ENCODE measurements at regions not wholly inside any gene's neighbourhood (a gene's known extent, or its start where the extent isn't known, plus 50 kb on each side); places are given as distances from the start of the nearest gene placed in this dataset.

GRCh38 chr1:63074321-63074720, 248.0 kb upstream of the FOXD3 start:
- no peak overlapping the region for H3K4me3 Mint-ChIP-seq
- DNase-seq: no peak
- no peaks in the 10 kb centered on the region for H3K36me3 Mint-ChIP-seq (ENCODE audit: low read depth)

DNA sequence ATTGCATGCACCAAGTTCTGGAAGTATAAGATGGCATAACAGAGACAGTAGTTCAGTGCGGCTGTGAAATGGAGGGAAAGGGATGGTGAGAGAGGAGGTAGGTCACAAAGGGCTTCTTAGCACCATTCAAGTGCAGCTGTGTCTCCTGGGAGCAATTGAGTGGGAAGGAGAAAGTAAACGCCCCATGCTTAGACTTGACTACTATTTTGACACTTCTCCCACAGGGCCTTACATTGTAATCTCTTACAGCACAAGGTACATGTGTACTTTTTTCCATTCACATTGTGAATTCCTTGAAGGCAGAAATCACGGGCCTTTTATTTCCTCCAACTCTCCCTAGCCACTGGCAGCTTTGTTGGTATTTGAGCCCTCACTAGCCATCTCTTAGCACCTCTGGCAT, 239.6 kb upstream of the FOXD3 start:
- Mint-ChIP-seq H3K27me3 (no peaks in the 10 kb centered on the region), H3K9me3 (no peaks in the 10 kb centered on the region), H3K4me1 (no peaks in the 10 kb centered on the region), H3K27ac (no peak overlapping the region), H3K36me3 (ENCODE audit: low read depth) (no peaks in the 10 kb centered on the region), H3K4me3 (no peak overlapping the region)
- intact Hi-C loops (cut with micrococcal nuclease): no loop called here
- DNase-seq: no peak

More at GRCh38 chr1:63074321-63074720, 248.0 kb upstream of the FOXD3 start:
- no peak overlapping the region for H3K27ac Mint-ChIP-seq
- peaks cover 40% of the 10 kb centered on the region for H3K27me3 Mint-ChIP-seq
- H3K9me3 Mint-ChIP-seq: no peaks in the 10 kb centered on the region
- H3K4me1 Mint-ChIP-seq: no peaks in the 10 kb centered on the region
- intact Hi-C loops (cut with micrococcal nuclease): no loop called here

GRCh38 chr1:63087966-63088365, 234.4 kb upstream of the FOXD3 start:
- peaks cover 4% of the 10 kb centered on the region for H3K27me3 Mint-ChIP-seq
- H3K4me3 Mint-ChIP-seq: no peak overlapping the region
- DNase-seq: no peak
- H3K36me3 Mint-ChIP-seq (ENCODE audit: low read depth): no peaks in the 10 kb centered on the region
- H3K9me3 Mint-ChIP-seq: no peaks in the 10 kb centered on the region
- no peaks in the 10 kb centered on the region for H3K4me1 Mint-ChIP-seq
- no peak overlapping the region for H3K27ac Mint-ChIP-seq
- intact Hi-C loops (cut with micrococcal nuclease): no loop called here

DNA sequence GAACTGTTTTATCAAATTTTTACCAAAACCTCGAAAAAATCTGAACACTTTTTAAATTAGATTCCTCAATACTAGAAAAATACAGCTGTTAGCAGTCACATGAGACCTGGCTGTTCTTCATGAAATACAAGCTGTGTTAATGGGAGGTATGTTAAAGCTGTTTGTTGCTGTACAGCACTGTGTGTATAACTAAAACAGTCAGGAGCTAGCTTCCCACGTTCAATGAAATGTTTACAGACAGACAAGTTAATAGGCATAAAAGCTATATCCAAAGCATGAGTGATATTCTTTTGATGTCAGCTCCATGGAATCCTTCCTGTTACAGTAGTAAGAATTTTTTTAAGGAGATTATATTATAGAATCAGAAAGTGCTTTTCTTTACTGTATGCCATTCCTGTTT, 223.2 kb upstream of the FOXD3 start:
- Mint-ChIP-seq H3K4me3 (no peak overlapping the region), H3K27ac (no peak overlapping the region), H3K36me3 (ENCODE audit: low read depth) (no peaks in the 10 kb centered on the region), H3K9me3 (no peaks in the 10 kb centered on the region), H3K27me3 (peaks cover 4% of the 10 kb centered on the region), H3K4me1 (no peaks in the 10 kb centered on the region)
- intact Hi-C loops (cut with micrococcal nuclease): no loop called here
- DNase-seq: no peak

DNA sequence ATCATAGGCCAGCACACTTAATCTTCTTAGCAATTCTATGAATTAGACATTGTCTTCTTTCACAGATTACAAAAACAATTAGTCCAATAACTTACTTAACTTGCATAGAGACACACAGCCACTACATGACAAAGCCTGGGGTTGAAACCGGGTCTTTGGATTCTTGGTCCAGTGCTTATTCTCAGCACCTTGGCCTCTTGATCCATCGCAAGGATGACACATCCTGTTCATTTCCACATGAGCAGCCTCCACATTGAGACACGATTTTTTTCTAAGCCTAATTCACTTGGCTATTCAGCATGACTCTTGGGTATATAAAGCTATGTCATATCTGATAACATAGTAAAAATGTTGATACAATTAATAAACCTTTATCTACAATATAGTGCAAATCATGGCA, 221.0 kb upstream of the FOXD3 start:
- no peaks in the 10 kb centered on the region for H3K9me3 Mint-ChIP-seq
- intact Hi-C loops (cut with micrococcal nuclease): no loop called here
- H3K27ac Mint-ChIP-seq: no peak overlapping the region
- H3K36me3 Mint-ChIP-seq (ENCODE audit: low read depth): no peaks in the 10 kb centered on the region
- no peaks in the 10 kb centered on the region for H3K4me1 Mint-ChIP-seq
- no peak overlapping the region for H3K4me3 Mint-ChIP-seq
- peaks cover 6% of the 10 kb centered on the region for H3K27me3 Mint-ChIP-seq
- no peak for DNase-seq

DNA sequence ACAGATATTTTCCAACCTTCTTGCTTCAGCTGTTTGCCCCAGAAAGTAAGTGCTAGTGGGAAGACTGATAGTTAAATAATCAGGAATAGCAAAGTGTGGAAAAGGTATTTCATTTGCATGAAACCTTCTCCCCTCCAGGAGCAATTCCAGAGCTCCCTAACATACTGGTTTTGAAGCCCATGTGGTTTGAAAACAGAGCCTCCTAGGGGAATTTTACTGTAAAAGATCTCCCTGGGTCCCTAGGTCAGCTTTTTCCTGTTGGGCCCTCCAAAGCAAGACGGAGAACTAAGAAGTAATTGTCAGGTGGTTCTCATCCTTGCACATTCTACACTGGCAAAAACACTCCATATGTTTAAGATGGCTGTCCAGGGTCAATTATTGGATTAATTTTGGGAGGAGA, 218.7 kb upstream of the FOXD3 start:
- Mint-ChIP-seq H3K27ac (no peak overlapping the region), H3K4me3 (no peak overlapping the region), H3K36me3 (ENCODE audit: low read depth) (no peaks in the 10 kb centered on the region), H3K4me1 (no peaks in the 10 kb centered on the region), H3K9me3 (no peaks in the 10 kb centered on the region), H3K27me3 (peaks cover 8% of the 10 kb centered on the region)
- intact Hi-C loops (cut with micrococcal nuclease): no loop called here
- DNase-seq: no peak

DNA sequence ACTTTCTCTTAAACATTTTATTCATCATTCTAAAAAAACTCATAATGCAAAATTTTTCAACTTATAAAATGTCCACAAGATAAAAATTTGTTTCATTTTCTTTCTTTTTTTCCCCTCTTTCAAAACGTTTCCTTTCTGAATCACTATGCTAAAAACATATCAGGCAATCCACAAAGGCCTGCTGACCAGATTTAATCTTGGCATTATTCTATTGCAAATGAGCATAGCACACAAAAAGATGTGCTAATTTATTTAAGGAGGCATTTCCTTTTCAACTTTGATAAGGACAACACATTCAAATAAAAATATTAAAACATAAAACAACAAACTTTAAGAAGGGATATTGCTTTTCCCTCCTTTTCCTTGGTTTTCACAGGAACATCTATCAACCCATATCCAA, 215.3 kb upstream of the FOXD3 start:
- DNase-seq: no peak
- no peak overlapping the region for H3K27ac Mint-ChIP-seq
- H3K4me1 Mint-ChIP-seq: peaks cover 2% of the 10 kb centered on the region
- intact Hi-C loops (cut with micrococcal nuclease): no loop called here
- no peaks in the 10 kb centered on the region for H3K36me3 Mint-ChIP-seq (ENCODE audit: low read depth)
- H3K4me3 Mint-ChIP-seq: no peak overlapping the region
- peaks cover 13% of the 10 kb centered on the region for H3K27me3 Mint-ChIP-seq
- no peaks in the 10 kb centered on the region for H3K9me3 Mint-ChIP-seq

GRCh38 chr1:63108206-63108605, 214.2 kb upstream of the FOXD3 start:
- H3K4me1 Mint-ChIP-seq: peaks cover 3% of the 10 kb centered on the region
- no peaks in the 10 kb centered on the region for H3K36me3 Mint-ChIP-seq (ENCODE audit: low read depth)
- H3K27ac Mint-ChIP-seq: no peak overlapping the region
- no peak for DNase-seq
- intact Hi-C loops (cut with micrococcal nuclease): no loop called here
- H3K4me3 Mint-ChIP-seq: no peak overlapping the region
- peaks cover 15% of the 10 kb centered on the region for H3K27me3 Mint-ChIP-seq
- H3K9me3 Mint-ChIP-seq: no peaks in the 10 kb centered on the region

GRCh38 chr1:63112155-63112900, 210.0 kb upstream of the FOXD3 start:
- no peak for DNase-seq
- peaks cover 18% of the 10 kb centered on the region for H3K27me3 Mint-ChIP-seq
- H3K36me3 Mint-ChIP-seq (ENCODE audit: low read depth): no peaks in the 10 kb centered on the region
- H3K4me1 Mint-ChIP-seq: peaks cover 3% of the 10 kb centered on the region
- H3K27ac Mint-ChIP-seq: no peak overlapping the region
- H3K4me3 Mint-ChIP-seq: no peak overlapping the region
- H3K9me3 Mint-ChIP-seq: no peaks in the 10 kb centered on the region
- intact Hi-C loops (cut with micrococcal nuclease): no loop called here

- no peak for DNase-seq
- Mint-ChIP-seq H3K27ac (no peak overlapping the region), H3K4me3 (no peak overlapping the region), H3K4me1 (peaks cover 3% of the 10 kb centered on the region), H3K27me3 (peaks cover 10% of the 10 kb centered on the region), H3K36me3 (ENCODE audit: low read depth) (no peaks in the 10 kb centered on the region), H3K9me3 (no peaks in the 10 kb centered on the region)
- intact Hi-C loops (cut with micrococcal nuclease): no loop called here
These were observed 206.8 kb upstream of the FOXD3 start for GRCh38 chr1:63115527-63115926.

GRCh38 chr1:63116016-63116415, 206.4 kb upstream of the FOXD3 start:
- no peaks in the 10 kb centered on the region for H3K36me3 Mint-ChIP-seq (ENCODE audit: low read depth)
- no peak overlapping the region for H3K27ac Mint-ChIP-seq
- H3K9me3 Mint-ChIP-seq: no peaks in the 10 kb centered on the region
- no peak overlapping the region for H3K4me3 Mint-ChIP-seq
- H3K27me3 Mint-ChIP-seq: peaks cover 9% of the 10 kb centered on the region
- intact Hi-C loops (cut with micrococcal nuclease): no loop called here
- H3K4me1 Mint-ChIP-seq: peaks cover 3% of the 10 kb centered on the region
- DNase-seq: no peak

- H3K9me3 Mint-ChIP-seq: no peaks in the 10 kb centered on the region
- peaks cover 13% of the 10 kb centered on the region for H3K27me3 Mint-ChIP-seq
- H3K36me3 Mint-ChIP-seq (ENCODE audit: low read depth): no peaks in the 10 kb centered on the region
- DNase-seq: no peak
- no peak overlapping the region for H3K27ac Mint-ChIP-seq
- intact Hi-C loops (cut with micrococcal nuclease): no loop called here
- no peak overlapping the region for H3K4me3 Mint-ChIP-seq
- peaks cover 3% of the 10 kb centered on the region for H3K4me1 Mint-ChIP-seq
These were observed 202.7 kb upstream of the FOXD3 start for GRCh38 chr1:63119575-63120155.

DNA sequence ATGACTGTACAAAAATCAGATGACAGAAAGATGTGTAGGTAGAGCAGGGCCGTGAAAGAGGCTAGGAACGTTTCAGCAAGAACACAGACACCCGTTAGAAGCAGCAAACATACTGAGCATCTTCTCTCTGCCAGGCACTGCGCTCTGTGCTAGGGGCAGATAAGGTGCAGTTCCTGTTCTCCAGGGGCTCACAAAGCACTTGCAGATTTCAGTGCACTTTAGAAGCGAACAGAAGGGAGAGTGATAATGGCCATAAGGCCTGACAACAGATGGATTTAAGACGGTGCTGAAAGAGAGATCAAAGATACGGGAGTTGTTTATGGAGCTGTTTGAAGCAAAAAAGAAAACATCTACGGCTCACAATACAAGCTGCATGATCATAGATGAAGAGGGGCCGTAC, 200.3 kb upstream of the FOXD3 start:
- Mint-ChIP-seq H3K4me3 (no peak overlapping the region), H3K27me3 (peaks cover 10% of the 10 kb centered on the region), H3K4me1 (peaks cover 5% of the 10 kb centered on the region), H3K9me3 (no peaks in the 10 kb centered on the region), H3K27ac (no peak overlapping the region), H3K36me3 (ENCODE audit: low read depth) (no peaks in the 10 kb centered on the region)
- no peak for DNase-seq
- intact Hi-C loops (cut with micrococcal nuclease): no loop called here

GRCh38 chr1:63124666-63125191, 197.6 kb upstream of the FOXD3 start:
- Mint-ChIP-seq H3K27ac (no peak overlapping the region), H3K27me3 (peaks cover 17% of the 10 kb centered on the region), H3K9me3 (no peaks in the 10 kb centered on the region), H3K4me1 (peaks cover 5% of the 10 kb centered on the region), H3K4me3 (no peak overlapping the region), H3K36me3 (ENCODE audit: low read depth) (no peaks in the 10 kb centered on the region)
- no peak for DNase-seq
- intact Hi-C loops (cut with micrococcal nuclease): no loop called here

GRCh38 chr1:63126104-63126503, 196.3 kb upstream of the FOXD3 start:
- intact Hi-C loops (cut with micrococcal nuclease): no loop called here
- DNase-seq: no peak
- Mint-ChIP-seq H3K4me3 (no peak overlapping the region), H3K4me1 (peaks cover 5% of the 10 kb centered on the region), H3K36me3 (ENCODE audit: low read depth) (no peaks in the 10 kb centered on the region), H3K27me3 (peaks cover 22% of the 10 kb centered on the region), H3K27ac (no peak overlapping the region), H3K9me3 (no peaks in the 10 kb centered on the region)

Data from activated CD4-positive, alpha-beta T cell treated with anti-CD3 and anti-CD28 coated beads, Interleukin-2, amount 10 ng/mL, durations not matched to agents 24 days and 14 days (primary cell).